CD4-positive, alpha-beta T cell treated with Interleukin-4 for 1 hour (primary cell): ENCODE measurements at regions not wholly inside any gene's neighbourhood (a gene's known extent, or its start where the extent isn't known, plus 50 kb on each side); places are given as distances from the start of the nearest gene placed in this dataset.
A peak's percentile ranks its signal among the peaks of the same experiment; 100 is the strongest.
"Not testable (repeated sequence)": the region's sequence is repeated elsewhere in the genome, so short reads cannot be mapped to it uniquely, and the experiment has no call there.

Source experiments
- DNase-seq, 2 donors: peaks; one replicate each; pipeline ENCODE4 v3.0.0-alpha.2; 2020 to 2022

DNA sequence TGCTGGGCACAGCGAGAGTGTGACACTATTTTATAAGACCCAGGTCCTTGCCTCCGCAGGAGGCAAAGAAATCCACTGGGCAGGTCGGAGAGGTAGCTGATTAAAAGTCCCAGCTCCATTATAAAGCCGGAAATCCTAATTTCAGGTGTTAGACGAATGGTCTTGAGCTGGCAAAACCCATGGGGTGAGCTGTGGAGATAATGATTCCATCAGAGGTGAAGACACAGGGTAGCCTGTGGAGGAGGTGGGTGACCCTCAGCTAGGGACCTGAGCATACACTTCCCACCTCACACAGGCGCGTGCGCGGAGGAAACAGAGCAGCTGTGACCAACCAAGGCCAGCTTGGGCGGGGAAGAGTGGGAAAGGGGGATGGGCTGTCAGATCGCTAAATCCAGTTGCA lies 201.7 kb upstream of the CXCR4 start:
- DNase-seq = no peak

DNA sequence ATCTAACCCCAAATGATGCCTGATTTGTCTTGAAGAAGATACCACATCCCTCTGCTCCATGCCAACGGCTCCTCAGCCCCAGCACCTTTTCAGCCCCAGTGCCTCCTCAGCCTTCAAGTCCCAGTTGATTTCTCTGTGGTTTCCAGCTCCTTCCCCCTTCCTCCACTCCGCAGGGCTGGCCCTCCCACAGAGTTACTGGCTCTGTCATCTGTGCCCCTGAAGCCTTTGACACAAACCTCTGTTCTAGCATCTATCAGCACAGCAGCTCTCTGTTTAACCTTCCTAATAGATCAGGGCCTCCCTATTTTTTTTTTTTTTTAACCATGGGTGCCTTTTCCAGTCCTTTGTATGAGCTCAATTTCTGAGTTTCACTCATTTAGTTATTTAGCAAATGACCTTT lies 201.3 kb upstream of the CXCR4 start:
- no peak for DNase-seq

DNA sequence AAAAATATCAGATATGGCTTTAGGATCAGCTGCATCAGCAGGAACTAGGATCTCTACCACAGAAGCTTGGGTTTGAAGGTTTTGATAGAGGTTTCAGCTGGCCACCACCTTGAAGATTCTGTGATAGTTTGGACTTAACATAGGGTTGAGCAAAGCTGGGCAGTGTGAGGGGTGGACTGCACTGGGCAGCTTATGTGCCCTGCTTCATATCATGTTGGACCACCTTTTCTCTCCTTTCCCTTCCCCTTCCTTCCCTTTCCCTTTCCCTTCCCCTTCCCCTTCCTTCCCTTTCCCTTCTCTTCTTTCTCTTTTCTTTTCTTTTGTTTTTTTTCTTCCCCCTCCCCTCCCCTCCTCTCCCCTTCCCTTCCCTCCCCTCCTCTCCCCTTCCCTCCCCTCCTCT lies 196.3 kb upstream of the CXCR4 start:
- no peak for DNase-seq

DNA sequence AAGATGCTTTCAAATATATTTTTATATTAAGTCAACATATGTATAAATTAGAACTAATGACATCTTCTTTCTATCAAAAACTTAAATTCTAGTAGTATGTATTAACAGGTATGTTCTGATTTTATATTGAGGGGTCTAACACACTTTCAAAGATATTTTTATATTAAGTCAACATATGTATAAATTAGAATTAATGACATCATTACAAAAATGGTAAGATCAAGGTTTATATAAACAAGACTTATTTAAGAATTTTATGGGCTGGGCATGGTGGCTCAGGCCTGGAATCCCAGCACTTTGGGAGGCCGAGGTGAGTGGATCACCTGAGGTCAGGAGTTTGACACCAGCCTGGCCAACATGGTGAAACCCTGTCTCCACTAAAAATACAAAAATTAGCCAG lies 194.6 kb upstream of the CXCR4 start:
- not testable (repeated sequence) for DNase-seq

DNA sequence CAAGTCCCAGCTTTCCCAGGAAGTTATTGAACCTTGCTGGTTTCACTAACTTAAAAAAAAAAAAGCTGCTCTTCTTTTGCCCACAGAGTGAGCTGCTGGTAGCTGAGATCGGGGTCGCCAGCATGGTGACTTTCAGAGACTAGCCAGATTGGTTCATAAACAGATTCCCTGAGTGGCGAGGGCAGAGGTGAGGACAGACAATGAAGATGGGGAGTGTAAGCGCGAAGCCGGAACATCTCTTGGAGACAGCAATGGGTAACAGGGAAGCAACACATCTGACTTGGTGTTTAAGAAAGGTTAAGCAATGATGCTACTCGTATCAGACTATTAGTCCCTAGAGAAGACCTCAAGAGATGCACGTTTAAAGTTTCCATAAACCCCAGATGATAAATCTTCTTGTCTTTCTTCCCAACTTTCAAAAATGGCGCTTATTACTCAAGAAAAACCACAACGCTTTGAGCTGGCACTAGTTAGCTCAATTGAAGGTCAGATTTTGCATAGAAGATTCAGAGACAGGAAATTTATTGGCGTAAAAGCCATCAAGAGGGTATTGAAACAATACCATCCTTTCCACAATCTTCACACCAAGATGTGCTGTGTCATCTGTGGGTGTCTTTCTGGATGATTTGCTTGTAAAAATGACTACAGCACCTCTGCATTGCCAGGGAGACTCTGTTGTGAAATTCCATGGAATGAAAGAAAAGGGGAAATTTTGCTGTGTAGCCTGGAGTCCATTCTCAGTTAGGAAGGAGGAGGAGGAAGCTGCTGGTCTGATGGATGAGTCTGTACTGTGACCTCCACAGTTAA lies 193.1 kb upstream of the CXCR4 start:
- DNase-seq = peak in 1 of 2 donors; percentile 15

DNA sequence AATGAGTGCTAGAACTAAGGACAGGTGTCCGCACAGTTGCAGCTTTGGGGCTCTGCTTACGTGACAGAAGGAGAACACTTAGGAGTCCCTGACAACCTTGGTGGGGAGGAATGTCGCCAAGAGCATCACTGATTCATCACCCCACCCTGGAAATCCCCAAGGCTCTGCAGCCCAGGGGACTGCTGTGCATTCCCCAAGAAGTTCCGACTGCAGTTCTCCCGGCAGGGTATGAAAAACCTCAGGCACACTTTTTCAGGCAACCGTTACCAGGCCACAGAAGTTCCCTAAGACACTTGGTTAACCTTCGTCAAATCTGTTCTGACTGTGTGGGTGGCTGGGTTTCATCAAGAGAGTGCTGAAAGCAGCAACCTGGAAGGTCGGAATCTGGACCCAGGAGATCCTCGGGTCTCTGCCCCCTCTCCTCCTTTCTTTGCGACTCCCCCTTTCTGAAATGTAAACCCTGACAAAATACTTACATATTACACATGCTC lies 192.1 kb upstream of the CXCR4 start:
- no peak for DNase-seq

DNA sequence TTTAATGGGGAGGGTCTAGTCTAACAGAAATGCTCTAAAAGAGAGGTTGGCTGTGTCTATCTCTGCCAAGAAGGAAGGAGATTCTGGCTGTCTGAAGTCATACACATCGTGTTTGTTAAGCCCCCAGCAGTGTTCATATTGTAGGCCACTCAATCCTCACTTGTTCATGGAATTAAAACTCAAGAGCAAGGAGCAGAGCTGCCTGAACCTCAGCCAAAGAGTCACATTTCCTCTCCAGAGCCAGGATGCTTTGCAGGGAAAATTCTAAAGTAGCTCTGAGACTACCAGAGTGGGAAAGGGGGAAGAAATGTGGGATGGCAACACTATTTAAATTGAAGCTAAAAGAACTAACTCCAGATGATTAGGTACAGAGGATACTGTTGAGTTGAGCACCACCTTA lies 190.7 kb upstream of the CXCR4 start:
- DNase-seq = no peak

DNA sequence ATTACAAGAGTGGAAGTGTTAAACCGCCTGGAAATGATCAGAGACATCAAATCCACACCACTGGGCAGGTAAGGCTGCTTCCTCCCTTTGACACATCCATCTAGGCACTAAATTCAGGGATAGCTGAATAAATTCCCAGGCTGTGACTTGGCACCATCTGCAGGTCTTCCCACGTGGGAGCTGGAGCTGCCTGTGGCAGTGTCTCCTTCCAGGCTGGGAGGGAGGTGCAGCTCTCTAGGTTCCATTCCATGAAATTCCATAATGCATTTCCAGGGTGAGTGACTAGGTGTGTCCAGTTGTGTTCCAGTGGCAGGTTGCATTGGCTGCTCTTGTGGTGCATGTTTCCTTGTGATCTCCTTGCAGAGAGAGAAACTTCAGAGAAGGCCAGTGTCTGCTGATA lies 188.9 kb upstream of the CXCR4 start:
- no peak for DNase-seq

DNA sequence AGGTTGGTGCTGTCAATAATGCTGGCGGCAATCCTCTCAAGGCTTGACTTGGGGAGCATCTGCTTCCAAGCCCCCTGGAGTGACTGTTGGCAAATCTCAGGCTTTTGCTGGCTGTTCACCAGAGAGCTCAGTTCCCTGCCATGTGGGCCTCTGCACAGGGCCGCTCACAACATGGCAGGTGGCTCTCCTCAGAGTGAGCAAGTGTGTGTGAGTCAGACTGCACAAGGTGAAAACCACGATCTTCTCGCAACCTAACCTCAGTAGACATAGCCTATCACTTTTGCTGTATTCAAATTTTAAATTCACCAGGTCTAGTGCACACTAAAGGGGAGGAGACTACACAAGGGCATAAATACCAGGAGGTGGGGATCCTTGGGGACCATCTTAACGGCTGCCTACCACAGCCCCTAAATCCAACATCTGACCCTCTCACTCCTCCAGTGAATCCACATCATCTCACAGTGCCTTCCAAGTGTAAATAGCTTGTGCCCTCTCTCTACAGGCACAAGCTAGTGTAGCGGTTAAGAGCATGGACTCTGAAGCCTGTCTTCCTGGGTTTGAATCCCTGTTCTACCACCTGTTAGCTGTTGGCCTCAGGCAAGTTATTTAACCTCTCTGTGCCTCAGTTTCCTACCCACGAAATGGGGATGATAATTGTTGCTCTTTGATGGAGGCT lies 187.7 kb upstream of the CXCR4 start:
- DNase-seq = peak; percentile 35 to 58

DNA sequence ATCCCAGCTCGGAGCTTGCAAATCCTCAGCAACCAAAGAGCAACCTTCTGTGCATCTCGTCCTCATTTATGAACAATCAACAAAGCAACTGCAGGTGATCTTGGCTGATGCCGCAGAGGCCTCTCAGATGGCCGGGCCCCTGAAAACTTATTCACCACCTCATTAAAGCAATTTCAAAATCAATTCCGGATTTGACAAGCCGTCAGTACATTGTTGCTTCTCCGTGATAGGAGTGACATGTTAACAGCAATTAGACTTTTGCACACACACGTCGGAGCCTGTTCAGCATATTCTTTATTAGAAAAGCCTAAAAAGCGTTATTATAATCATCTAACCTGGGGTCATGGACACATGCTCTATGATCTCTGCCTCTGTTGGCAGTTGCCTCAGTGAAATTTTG lies 183.1 kb upstream of the CXCR4 start:
- DNase-seq = no peak

DNA sequence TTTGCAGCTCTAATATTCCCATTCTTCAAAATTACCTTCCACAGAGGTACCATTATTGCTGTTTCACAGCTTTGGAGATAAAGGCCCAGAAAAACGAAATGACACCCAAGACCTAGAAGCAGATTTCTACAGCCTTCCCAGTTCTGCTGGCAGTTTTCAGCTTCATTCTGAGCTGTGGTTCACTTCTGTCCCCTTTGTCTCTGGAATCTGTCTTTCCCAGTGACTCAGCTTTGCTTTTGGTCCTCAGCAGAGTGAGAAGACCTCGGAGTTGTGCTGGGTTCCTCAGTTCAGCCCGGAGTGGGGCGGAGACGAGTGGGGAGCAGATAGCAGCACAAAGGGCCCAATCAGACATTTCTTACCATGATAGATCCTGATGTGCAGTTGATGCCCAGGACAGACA lies 180.7 kb upstream of the CXCR4 start:
- no peak for DNase-seq

DNA sequence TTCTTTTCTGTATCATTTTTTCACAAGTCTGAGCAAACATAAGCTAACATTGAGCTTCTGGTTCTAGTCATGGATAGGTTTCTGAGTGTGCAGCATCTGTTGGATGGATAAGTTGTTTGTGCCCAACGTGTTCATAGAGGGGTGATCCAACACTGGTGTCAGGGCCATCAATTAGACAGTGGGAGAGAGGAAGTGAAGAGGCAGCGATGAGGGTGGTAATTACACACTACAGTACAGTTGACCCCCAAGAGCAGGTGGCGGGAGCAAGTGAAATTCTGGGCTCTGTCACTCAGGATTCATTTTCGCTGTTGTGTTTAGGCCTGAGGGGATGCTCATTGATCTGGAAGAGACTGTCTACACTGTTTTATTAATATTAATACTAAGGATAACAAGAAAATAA lies 180.0 kb upstream of the CXCR4 start:
- DNase-seq = no peak

DNA sequence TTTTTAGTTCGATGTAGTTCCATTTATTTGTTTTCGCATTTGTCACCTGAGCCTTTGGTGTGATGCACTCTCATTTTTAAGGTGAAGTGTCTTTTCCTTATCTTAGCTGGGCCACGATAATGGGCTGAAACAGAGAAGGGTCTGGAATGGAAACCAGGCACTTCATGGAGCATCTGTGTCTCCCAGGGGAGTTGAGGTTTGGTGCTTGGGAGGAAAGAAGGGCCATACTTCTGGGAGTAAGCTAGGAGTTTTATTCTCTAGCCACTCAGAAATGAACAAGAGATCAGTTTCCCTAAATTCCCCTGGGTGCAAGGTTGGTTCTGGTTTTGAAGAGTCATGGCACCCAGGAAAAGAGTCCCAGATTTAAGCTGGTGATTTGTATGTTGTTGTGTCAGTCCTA lies 179.4 kb upstream of the CXCR4 start:
- DNase-seq = no peak

DNA sequence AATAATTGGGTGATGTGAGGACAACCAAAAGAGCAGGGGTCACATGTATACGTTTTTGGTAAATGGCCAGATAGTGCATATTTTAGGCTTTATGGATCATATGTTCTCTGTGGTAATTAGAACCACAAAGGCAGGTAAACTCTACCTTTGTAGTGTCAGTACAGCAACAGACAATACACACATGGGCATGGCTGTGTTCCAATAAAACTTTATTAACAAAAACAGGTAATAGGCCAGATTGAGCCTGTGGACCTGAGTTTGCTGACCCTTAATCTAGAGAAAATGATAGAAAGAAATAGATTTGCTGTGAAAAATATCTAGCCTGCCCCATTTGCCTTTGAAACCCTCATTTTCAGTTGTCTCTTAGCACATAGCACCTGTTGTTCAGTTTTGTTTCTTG lies 177.2 kb upstream of the CXCR4 start:
- DNase-seq = no peak

DNA sequence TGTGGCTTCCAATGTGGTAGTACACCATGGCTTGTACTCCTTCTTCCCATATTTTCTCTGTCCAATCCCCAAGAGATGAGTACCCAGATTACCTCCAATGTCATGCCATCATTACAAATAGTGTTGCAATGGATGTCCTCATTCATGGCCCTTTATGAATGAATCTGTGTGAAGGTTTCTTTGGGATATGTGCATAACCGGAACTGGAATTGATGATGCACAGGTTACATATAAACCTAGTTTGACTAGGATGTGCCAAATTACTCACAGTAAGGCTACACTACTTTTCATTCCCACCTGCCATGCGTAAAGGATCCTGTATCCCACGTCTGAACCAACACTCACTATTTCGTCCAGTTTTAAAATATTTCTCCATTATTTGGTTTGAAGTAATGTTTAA lies 173.9 kb upstream of the CXCR4 start:
- DNase-seq = no peak

DNA sequence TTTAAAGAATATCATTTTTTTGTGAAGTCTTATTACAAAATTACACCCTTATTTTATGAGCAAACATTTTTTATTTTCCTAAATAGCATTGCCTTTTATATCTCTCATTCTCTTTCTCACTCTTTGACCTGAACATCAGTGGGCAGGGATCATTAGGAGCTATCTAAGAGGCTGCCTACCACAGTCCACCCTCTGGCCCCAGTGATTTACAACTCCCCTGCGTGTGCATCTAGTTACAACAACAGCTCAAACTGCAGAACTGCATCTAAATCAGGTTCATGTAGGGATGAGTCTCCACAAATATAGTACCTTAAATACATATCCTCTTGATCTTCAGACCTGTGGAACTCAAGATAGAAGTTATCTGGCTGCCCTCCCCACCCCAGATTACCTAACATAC lies 172.4 kb upstream of the CXCR4 start:
- no peak for DNase-seq

DNA sequence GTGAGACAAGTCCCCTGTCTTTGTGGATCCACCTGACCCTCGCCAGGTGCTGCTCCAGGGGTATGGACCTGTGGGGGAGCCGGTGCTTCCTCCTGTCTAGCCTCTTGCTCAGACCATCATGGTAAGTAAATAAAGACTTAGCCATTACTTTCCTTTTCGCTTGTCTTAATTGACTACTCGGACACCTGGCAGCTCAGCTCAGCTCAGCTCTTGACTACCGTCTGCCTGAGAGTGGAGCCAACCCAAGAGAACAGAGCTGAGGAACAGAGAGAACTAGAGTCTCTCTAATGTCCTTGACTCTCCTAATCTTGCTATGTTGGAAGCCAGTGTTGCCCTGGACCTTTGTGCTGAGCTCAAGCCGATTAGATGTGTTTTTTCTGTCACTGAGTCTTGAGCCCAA lies 170.3 kb upstream of the CXCR4 start:
- DNase-seq = no peak

DNA sequence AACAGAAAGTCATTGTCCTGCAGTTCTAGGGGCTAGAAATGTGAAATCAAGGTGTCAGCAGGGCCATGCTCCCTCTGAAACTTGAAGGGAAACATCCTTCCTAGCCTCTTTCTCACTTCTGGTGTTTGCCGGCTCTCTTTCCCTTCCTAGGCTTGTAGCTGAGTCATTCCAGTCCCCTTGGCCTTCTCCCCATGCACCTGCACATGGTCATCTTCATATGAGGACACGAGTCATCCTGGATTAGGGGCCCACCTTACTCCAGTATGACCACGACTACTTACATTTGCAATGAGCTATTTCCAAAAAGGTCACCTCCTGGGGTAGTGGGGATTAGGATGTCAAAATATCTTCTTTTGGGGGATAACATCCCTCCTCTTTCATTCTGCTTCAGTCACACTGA lies 168.5 kb upstream of the CXCR4 start:
- DNase-seq = no peak

DNA sequence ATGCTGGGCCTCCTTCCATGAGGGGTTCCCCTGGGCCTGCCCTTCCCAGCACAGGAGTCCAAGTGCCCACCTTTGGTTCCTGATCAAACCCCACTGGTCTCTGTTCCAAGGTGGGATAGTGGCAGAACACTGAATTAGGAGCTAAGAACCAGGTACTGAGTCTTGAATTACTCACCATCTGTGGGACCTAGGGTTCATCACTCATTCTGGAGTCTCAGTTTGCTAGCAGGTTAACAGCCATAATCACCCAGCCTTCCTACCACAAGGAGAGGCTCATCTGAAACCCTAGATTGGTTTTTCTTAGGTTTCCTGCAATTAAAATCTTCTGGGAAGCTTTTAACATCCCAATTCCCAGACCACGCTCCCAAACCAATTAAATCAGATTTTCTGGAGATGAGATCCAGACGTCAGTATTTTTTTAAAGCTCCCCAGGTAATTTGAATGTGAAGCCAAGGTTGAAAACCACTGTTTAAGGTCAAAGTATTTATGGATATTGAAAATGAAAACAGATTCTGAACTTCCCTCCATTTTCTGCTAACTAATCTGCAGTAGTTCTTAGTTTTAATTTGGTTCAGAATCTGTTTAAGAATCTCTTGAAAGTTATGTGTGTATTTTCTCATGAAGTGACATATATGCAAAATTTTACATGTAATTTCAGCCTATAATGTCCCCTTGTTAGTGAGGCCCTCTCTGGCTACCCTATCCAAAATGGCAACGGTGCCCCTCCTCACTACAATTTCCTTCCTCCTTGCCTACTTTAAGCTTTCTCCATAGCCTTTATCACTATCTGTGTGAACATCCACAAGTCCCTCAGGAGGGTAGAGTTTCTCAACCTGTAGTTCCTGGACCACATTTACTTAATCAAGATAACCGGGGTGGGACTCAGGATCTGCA lies 166.5 kb upstream of the CXCR4 start:
- DNase-seq = no peak

DNA sequence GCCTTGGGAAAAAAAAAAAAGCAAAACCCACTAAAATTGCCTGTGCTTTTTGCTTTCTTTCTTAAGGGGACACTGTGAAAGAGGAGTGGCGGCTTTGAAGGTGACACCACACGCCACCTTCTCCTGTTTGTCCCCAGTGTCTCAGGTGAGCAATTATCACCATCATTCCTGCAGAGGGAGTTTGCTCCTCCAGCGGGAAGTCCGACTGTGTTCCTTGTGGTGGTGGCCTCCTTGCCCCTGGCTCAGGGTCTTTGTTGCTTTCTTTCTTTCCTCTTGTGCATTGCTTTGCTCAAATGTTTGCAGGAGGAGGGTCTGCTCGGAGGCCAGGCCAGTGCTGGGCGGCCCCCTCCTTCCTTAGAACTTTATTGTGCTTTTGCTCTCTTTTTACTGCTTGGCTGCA lies 164.3 kb upstream of the CXCR4 start:
- no peak for DNase-seq

DNA sequence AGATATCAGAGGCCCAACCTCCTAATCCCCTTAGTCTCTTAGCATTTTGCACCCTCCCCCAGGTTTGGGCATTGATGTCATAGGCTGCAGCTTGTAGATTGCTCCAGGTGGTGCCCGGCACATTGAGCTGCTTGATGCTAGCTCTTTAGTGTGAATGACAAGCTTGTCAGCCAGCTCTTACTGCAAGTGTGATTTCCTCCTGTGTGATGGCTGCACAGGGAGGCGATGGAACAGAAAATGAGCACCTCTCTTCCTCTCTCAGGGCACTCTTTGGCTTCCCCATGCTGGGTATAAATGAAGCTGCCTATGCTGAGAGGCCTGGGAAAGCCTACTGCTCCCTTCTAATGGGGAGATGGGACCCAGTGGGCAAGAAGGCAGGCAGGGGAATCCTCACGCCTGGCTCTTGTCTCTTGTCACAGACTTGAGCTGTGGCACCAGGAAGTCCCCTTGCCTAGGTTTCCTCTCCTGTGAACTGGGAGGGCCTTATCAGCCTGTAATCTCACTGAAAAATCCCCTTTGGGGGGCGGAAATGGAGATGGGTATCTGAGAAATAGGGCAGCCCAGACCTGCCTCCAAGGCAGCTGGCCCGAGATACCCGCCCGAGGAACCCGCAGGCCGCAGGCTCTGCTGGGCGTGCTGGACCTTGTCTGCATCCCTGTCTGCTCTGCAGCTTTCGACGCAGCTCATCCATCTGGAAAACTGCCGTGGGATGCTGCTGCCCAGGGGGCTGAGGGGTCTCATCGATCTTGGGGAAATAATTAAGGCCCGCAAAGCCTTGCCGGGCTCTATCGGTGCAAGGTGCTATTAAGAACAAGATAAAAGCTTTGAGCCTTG lies 163.5 kb upstream of the CXCR4 start:
- DNase-seq = peak; percentile 73 to 84

DNA sequence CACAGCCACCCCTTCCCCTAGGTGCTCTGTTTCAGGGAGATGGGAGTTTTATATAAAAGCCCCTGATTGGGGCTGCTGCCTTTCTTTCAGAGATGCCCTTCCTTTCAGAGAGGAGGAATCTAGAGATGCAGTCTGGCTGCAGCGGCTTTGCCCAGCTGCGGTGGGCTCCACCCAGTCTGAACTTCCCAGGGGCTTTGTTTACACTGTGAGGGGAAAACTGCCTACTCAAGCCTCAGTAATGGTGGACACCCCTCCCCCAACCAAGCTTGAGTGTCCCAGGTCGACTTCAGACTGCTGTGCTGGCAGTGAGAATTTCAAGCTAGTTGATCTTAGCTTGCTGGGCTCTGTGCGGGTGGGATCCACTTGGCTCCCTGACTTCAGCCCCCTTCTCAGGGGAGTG lies 148.4 kb upstream of the CXCR4 start:
- DNase-seq = not testable (repeated sequence)

DNA sequence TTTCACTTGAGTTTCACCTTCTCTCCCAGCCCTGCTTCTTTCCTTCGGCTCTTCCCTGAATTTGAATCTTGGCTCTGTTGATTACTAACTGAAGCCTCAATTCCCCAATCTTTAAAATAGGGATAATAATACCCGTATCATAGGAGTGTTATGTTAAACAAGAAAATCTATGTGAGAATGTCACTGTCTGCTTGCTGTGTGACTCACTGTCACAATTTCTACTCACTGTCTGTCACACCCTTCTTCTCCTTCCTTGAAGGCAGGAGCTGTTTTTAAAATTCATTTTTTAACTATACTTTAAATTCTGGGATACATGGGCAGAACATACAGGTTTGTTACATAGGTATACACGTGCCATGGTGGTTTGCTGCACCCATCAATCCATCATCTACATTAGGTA lies 141.6 kb upstream of the CXCR4 start:
- no peak for DNase-seq
